ENCODE measurements at regions not wholly inside any gene's neighbourhood (a gene's known extent, or its start where the extent isn't known, plus 50 kb on each side); places are given as distances from the start of the nearest gene placed in this dataset.
"Not testable (repeated sequence)": the region's sequence is repeated elsewhere in the genome, so short reads cannot be mapped to it uniquely, and the experiment has no call there.

- no peak overlapping the region for H2AFZ ChIP-seq (ENCODE audit: control insufficient read depth, low read length)
- DNase-seq (ENCODE audit: low read depth, low spot score) = no peak
- no peak for FAIRE-seq
- no peaks in the 10 kb centered on the region for H3K79me2 ChIP-seq (ENCODE audit: control insufficient read depth, insufficient read depth, low read length)
- H3K27ac ChIP-seq (ENCODE audit: control insufficient read depth, insufficient read depth, low read length) = no peak overlapping the region
- H3K27me3 ChIP-seq (ENCODE audit: control insufficient read depth, extremely low read depth, insufficient read depth, low read length) = no peaks in the 10 kb centered on the region
- no peaks in the 10 kb centered on the region for H4K20me1 ChIP-seq (ENCODE audit: control insufficient read depth, extremely low read depth, insufficient read depth, low read length)
- H3K4me3 ChIP-seq (ENCODE audit: control insufficient read depth in 2 of 3, extremely low read depth in 1 of 3, insufficient read depth in 2 of 3, low read depth in 1 of 3, low read length in 3 of 3) = no peak overlapping the region
- no peak for TF ChIP-seq EZH2 (IDR thresholded peaks at IDR 0.05; ENCODE audit: low read length)
- TF ChIP-seq, protein P1, sequence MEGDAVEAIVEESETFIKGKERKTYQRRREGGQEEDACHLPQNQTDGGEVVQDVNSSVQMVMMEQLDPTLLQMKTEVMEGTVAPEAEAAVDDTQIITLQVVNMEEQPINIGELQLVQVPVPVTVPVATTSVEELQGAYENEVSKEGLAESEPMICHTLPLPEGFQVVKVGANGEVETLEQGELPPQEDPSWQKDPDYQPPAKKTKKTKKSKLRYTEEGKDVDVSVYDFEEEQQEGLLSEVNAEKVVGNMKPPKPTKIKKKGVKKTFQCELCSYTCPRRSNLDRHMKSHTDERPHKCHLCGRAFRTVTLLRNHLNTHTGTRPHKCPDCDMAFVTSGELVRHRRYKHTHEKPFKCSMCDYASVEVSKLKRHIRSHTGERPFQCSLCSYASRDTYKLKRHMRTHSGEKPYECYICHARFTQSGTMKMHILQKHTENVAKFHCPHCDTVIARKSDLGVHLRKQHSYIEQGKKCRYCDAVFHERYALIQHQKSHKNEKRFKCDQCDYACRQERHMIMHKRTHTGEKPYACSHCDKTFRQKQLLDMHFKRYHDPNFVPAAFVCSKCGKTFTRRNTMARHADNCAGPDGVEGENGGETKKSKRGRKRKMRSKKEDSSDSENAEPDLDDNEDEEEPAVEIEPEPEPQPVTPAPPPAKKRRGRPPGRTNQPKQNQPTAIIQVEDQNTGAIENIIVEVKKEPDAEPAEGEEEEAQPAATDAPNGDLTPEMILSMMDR (optimal IDR thresholded peaks at IDR 0.05 in 1 of 3, IDR thresholded peaks at IDR 0.05 in 1 of 3, conservative IDR thresholded peaks at IDR 0.05 in 1 of 3; ENCODE audit: extremely low read depth in 1 of 3, insufficient read depth in 2 of 3, low read length in 3 of 3) = no peak
- H3K9me3 ChIP-seq (ENCODE audit: control insufficient read depth, low read depth, low read length) = no peaks in the 10 kb centered on the region
- no peak overlapping the region for H3K4me2 ChIP-seq (ENCODE audit: control insufficient read depth, extremely low read depth, insufficient read depth, low read depth, low read length)
- dilution Hi-C loops (cut with MboI; ENCODE audit: extremely low pct_ligation_motif_present, low sequenced_read_pairs) = no loop called here
- no peak overlapping the region for H3K9ac ChIP-seq (ENCODE audit: control insufficient read depth, extremely low read depth, insufficient read depth, low read length)
- no peaks in the 10 kb centered on the region for H3K9me1 ChIP-seq (ENCODE audit: control insufficient read depth, extremely low read depth, insufficient read depth, low read length)
- H3K4me1 ChIP-seq (ENCODE audit: control insufficient read depth, extremely low read depth, insufficient read depth, low read length) = no peaks in the 10 kb centered on the region
- H3K36me3 ChIP-seq (ENCODE audit: control insufficient read depth in 2 of 2, extremely low read depth in 1 of 2, insufficient read depth in 2 of 2, low read length in 2 of 2) = no peaks in the 10 kb centered on the region
These were observed 58.1 kb upstream of the SLC25A36 start for GRCh38 chr3:140883428-140884040.

- H3K9me3 ChIP-seq (ENCODE audit: control insufficient read depth, low read depth, low read length); H3K4me2 ChIP-seq (ENCODE audit: control insufficient read depth, extremely low read depth, insufficient read depth, low read depth, low read length); H3K9ac ChIP-seq (ENCODE audit: control insufficient read depth, extremely low read depth, insufficient read depth, low read length); H3K27ac ChIP-seq (ENCODE audit: control insufficient read depth, insufficient read depth, low read length); H3K79me2 ChIP-seq (ENCODE audit: control insufficient read depth, insufficient read depth, low read length); H3K4me3 ChIP-seq (ENCODE audit: control insufficient read depth in 2 of 3, extremely low read depth in 1 of 3, insufficient read depth in 2 of 3, low read depth in 1 of 3, low read length in 3 of 3); H3K9me1 ChIP-seq (ENCODE audit: control insufficient read depth, extremely low read depth, insufficient read depth, low read length); dilution Hi-C loops (cut with MboI; ENCODE audit: extremely low pct_ligation_motif_present, low sequenced_read_pairs); FAIRE-seq; H3K27me3 ChIP-seq (ENCODE audit: control insufficient read depth, extremely low read depth, insufficient read depth, low read length); H3K36me3 ChIP-seq (ENCODE audit: control insufficient read depth in 2 of 2, extremely low read depth in 1 of 2, insufficient read depth in 2 of 2, low read length in 2 of 2); H3K4me1 ChIP-seq (ENCODE audit: control insufficient read depth, extremely low read depth, insufficient read depth, low read length); H4K20me1 ChIP-seq (ENCODE audit: control insufficient read depth, extremely low read depth, insufficient read depth, low read length); DNase-seq (ENCODE audit: low read depth, low spot score); H2AFZ ChIP-seq (ENCODE audit: control insufficient read depth, low read length): not testable (repeated sequence)
These were observed 55.9 kb upstream of the SLC25A36 start for GRCh38 chr3:140885697-140886096.

Data from keratinocyte (primary cell).